Osteocyte (in vitro differentiated cells): ENCODE measurements at regions not wholly inside any gene's neighbourhood (a gene's known extent, or its start where the extent isn't known, plus 50 kb on each side); places are given as distances from the start of the nearest gene placed in this dataset.

Experiments
- DNase-seq: peaks from one replicate; pipeline ENCODE4 v3.0.0; 2021; ENCODE audit warnings: mixed read lengths; ENCODE audit not compliant: unreplicated experiment; ENCODE audit errors: extremely low spot score
- H3K27ac Mint-ChIP-seq: one replicate; pipeline ENCODE4 v1.8.0; 2021; ENCODE audit warnings: mild to moderate bottlenecking, mixed read lengths; ENCODE audit not compliant: unreplicated experiment
- H3K27me3 Mint-ChIP-seq: one replicate; pipeline ENCODE4 v1.8.0; 2021; ENCODE audit warnings: mixed read lengths; ENCODE audit not compliant: unreplicated experiment
- H3K36me3 Mint-ChIP-seq: one replicate; pipeline ENCODE4 v1.8.0; 2021; ENCODE audit warnings: mixed read lengths; ENCODE audit not compliant: unreplicated experiment
- H3K4me1 Mint-ChIP-seq: one replicate; pipeline ENCODE4 v1.8.0; 2021; ENCODE audit warnings: mixed read lengths; ENCODE audit not compliant: unreplicated experiment
- H3K4me3 Mint-ChIP-seq: one replicate; pipeline ENCODE4 v1.8.0; 2021; ENCODE audit warnings: mild to moderate bottlenecking, moderate library complexity, mixed read lengths; ENCODE audit not compliant: unreplicated experiment
- H3K9me3 Mint-ChIP-seq: one replicate; pipeline ENCODE4 v1.8.0; 2021; ENCODE audit warnings: mixed read lengths; ENCODE audit not compliant: unreplicated experiment
- CTCF ChIP-seq: fragments of 200-600 bp; sonication (generic); IDR thresholded peaks from 2 replicates; pipeline ENCODE4 v1.5.0; 2021; ENCODE audit warnings: antibody characterized with exemption, mild to moderate bottlenecking, moderate library complexity

DNA sequence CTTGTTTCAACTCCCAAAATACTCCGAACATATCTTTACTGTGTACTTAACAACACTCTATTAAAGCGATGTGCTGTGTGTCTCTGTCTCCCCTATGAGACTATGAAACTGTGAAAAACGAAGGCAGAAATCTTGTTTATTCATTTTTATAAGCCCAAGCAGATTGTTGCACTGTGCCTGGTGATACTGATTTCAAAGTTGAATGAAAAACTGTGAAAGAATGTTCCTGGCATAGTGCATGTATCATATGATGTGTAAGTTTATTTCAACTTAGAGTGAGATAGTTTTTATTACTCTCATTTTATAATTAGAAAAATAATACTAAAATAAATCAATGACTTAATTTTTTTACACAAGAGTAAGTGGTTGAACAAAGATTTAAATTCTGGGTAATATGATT is 471.9 kb upstream of the PCDH15 start:
- Mint-ChIP-seq H3K36me3 (no peaks in the 10 kb centered on the region), H3K4me3 (no peak overlapping the region), H3K27me3 (peaks cover 36% of the 10 kb centered on the region), H3K9me3 (no peaks in the 10 kb centered on the region), H3K27ac (no peak overlapping the region), H3K4me1 (no peaks in the 10 kb centered on the region)
- no peak for TF ChIP-seq CTCF
- DNase-seq, result no peak

GRCh38 chr10:55266797-55267196 is 465.8 kb upstream of the PCDH15 start:
- no peak overlapping the region for H3K4me3 Mint-ChIP-seq
- DNase-seq, result no peak
- H3K27me3 Mint-ChIP-seq, result peaks cover 16% of the 10 kb centered on the region
- H3K4me1 Mint-ChIP-seq, result peaks cover 3% of the 10 kb centered on the region
- no peak overlapping the region for H3K27ac Mint-ChIP-seq
- no peaks in the 10 kb centered on the region for H3K36me3 Mint-ChIP-seq
- H3K9me3 Mint-ChIP-seq, result no peaks in the 10 kb centered on the region
- no peak for TF ChIP-seq CTCF

DNA sequence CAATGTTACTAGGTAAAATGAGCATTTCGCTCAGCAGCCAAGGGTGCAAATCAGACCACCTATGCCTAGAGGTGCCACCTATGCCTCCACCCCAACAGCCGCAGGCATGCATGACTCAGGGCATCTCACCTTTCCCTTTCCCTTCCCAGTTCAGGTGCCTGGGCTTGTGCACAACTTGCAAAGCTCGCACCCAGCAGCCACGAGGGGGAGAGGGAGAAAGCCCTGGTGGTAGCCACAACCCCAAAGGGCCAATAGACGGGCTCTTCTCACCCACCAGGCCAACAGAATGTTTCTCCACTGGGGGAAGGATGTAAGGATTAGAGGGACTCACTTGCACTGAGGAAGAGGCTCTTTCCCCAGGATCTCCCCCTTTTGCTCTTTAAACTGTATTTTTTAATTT is 462.3 kb upstream of the PCDH15 start:
- Mint-ChIP-seq H3K27me3 (peaks cover 6% of the 10 kb centered on the region), H3K4me3 (no peak overlapping the region), H3K27ac (no peak overlapping the region), H3K9me3 (no peaks in the 10 kb centered on the region), H3K4me1 (peaks cover 3% of the 10 kb centered on the region), H3K36me3 (no peaks in the 10 kb centered on the region)
- no peak for DNase-seq
- no peak for TF ChIP-seq CTCF

- H3K27ac Mint-ChIP-seq, result peak overlapping the region; percentile 21
- peaks cover 11% of the 10 kb centered on the region for H3K9me3 Mint-ChIP-seq
- TF ChIP-seq CTCF, result no peak
Measured at GRCh38 chr10:55242544-55242943, 441.5 kb upstream of the PCDH15 start.

DNA sequence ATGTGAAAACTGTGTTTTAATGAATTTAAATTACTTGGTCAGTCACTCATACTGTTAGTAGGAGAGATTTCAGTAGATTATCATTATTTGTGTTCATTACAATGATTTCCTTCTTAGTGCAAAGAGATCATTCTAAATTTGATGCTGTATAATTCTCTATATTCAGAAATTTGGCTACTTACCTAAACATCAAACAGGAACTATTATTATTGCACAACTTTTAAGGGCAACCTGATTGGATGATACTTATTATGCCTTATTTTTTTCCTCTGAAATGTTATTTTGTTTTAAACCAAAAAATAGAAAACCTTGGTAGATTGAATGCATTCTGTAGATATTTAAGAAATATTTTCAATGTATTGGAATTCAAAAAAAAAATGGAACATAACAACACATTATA is 436.4 kb upstream of the PCDH15 start:
- Mint-ChIP-seq H3K27ac (no peak overlapping the region), H3K9me3 (peaks cover 3% of the 10 kb centered on the region), H3K27me3 (no peaks in the 10 kb centered on the region), H3K4me3 (no peak overlapping the region), H3K4me1 (peaks cover 9% of the 10 kb centered on the region), H3K36me3 (no peaks in the 10 kb centered on the region)
- no peak for DNase-seq
- no peak for TF ChIP-seq CTCF

More at GRCh38 chr10:55242544-55242943, 441.5 kb upstream of the PCDH15 start:
- Mint-ChIP-seq H3K4me1 (peaks cover 47% of the 10 kb centered on the region), H3K27me3 (no peaks in the 10 kb centered on the region), H3K4me3 (no peak overlapping the region), H3K36me3 (no peaks in the 10 kb centered on the region)
- DNase-seq, result no peak
